Hematopoietic multipotent progenitor cell treated with erythropoietin and hydrocortisone succinate and interleukin-3 and kit ligand, for 8 days (in vitro differentiated cells): ENCODE measurements at regions not wholly inside any gene's neighbourhood (a gene's known extent, or its start where the extent isn't known, plus 50 kb on each side); places are given as distances from the start of the nearest gene placed in this dataset.
"Not testable (repeated sequence)": the region's sequence is repeated elsewhere in the genome, so short reads cannot be mapped to it uniquely, and the experiment has no call there.

Experiments used
- DNase-seq: peaks from one replicate; pipeline ENCODE4 v3.0.0-alpha.2; 2015

DNA sequence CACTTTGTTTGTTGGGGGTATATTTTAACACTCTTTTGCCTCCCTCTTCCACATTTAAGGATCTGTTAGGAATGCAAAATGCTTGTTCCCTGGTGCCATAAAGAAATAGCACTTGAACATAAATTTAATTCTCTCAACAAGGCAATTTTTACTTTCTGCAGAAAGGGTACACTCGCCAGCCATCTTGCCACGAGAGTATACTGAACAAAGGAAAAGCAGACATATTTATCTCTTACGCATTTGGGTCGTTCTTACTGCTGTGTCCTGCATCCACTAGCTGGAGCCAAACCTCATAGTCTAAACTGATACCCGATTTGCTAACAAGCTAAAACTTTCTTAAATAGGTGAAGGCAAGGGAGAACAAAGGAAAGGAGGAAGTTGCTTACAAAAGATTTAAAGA, 129.5 kb downstream of the B3GNT2 start:
- no peak for DNase-seq

DNA sequence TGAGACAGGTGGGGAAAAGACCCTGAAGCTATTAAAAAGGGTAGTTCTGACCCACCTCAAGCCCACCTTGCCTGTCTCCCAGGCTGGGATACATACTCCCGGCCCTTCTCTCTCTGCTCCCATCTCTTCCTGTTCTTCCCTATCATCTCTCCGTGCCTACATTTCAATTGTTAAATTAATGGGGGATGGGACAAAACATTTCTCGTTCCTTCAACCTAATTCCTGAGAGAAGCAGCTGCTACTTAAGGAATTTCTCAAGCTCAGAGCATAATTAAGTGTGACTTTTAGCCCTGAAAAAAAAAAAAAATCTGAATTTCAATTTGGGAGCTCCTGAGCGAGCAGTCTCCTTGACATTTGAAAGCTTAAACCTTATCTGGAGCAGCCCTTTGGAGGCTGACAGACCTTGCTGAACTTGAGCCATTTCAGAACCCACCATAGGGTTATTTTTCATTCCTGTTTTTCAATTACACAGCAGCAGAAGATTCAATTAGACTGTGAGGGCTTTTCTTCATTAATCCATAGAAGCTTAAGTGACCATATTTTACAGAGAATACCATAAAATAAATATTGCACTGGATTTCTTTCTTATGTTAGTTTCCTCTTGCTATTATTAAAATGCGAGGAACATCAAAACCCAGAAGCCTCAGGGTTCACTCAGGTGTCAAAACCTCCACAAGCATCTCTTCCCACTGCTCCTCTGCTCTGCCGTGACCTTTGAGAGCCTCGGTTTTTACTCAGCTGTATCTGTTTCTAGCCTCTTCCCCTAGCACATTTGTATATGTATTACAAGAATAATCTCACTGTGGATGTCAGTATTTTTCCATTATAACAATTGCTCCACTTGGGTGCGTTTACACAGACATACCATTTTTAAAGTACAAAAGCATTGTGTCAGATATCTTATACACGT, 125.7 kb downstream of the B3GNT2 start:
- no peak for DNase-seq

- DNase-seq: no peak
Observed at GRCh38 chr2:62320657-62321357, 124.9 kb downstream of the B3GNT2 start.

DNA sequence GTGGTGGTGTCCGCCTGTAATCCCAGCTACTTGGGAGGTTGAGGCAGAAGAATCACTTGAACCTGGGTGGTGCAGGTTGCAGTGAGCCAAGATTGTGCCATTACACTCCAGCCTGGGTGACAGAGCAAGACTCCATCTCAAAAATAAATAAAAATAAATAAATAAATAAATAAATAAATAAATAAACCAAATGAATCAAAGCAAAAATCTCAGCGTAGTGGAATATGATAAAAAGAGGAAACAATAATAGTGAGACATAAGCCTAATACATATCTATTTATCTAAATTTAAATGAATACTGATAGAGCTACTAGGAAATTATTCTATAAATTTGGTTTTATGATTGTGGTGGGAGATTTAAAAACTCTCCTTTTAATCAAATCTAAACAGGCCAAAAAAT, 124.2 kb downstream of the B3GNT2 start:
- not testable (repeated sequence) for DNase-seq

- no peak for DNase-seq
Observed at GRCh38 chr2:62319070-62319469, 123.2 kb downstream of the B3GNT2 start.

DNA sequence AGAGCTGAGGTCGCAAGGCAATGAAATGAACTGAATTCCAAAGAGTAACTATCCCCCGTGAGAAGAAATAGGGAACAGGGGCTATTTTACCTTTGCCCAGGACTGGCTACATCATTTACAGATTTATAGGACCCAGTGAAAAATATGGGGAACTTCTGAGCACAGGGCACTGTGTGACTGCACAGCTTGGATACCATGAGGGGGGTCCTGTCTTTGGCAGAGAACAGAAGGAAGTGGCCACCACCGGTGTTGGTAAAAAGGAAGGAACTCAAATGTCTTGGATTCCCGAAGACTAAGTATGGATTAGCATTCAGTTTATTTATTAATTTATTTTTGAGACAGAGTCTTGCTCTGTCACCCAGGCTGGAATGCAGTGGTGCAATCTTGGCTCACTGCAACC, 119.6 kb downstream of the B3GNT2 start:
- DNase-seq: no peak

GRCh38 chr2:62314291-62314690, 118.4 kb downstream of the B3GNT2 start:
- no peak for DNase-seq

- DNase-seq: peak; percentile 86
Observed at GRCh38 chr2:62313449-62314227, 117.7 kb downstream of the B3GNT2 start.

DNA sequence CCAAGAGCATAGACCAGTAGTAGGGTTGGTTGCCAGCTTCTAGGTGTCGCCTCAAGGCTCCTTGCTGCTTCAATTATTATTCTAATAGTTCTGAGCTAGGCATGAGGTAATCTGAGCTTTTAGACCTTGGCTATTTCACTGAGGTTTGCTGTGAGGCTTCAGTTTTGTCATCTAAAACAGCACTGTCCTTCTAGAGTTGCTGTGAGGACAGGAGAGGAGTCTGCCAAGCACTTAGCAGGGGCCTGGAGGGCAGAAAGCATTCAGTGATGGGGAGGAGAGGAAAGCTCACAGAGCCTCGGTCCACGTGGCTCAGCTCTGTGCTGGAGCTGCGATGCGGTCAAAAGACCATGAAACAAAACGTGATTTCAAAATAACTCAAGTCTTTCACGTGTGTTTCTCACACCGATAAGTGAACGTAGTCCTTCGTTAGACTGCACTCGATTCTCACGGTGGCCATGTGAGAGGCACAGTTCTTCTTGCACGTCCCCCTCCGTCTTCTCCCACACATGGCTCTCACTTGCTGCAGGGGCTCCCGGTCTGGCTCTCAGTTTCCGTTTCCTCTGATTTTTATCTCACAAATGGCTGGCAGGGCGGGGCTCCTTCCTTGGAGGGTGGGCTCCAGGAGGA, 113.7 kb downstream of the B3GNT2 start:
- DNase-seq: peak; percentile 38

DNA sequence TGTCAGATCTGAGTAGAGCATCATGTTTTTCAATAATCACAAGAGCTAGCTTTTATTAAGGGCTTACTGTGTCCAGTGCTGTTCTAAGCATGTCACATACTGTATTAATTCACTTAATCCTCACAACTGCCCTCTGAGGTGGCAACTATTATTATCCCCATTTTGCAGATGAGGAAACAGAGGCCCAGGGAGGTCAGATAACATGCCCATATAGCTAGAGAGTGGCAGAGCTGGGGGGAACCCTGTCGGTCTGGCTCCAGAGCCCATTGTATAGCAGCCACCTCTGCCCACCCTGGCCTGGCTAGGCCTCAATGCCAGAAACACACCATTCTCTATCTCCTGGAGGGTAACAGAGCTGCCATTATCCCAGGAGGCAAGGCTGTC, 113.2 kb downstream of the B3GNT2 start:
- DNase-seq: no peak

- DNase-seq: no peak
Observed at GRCh38 chr2:62307469-62308389, 111.8 kb downstream of the B3GNT2 start.

DNA sequence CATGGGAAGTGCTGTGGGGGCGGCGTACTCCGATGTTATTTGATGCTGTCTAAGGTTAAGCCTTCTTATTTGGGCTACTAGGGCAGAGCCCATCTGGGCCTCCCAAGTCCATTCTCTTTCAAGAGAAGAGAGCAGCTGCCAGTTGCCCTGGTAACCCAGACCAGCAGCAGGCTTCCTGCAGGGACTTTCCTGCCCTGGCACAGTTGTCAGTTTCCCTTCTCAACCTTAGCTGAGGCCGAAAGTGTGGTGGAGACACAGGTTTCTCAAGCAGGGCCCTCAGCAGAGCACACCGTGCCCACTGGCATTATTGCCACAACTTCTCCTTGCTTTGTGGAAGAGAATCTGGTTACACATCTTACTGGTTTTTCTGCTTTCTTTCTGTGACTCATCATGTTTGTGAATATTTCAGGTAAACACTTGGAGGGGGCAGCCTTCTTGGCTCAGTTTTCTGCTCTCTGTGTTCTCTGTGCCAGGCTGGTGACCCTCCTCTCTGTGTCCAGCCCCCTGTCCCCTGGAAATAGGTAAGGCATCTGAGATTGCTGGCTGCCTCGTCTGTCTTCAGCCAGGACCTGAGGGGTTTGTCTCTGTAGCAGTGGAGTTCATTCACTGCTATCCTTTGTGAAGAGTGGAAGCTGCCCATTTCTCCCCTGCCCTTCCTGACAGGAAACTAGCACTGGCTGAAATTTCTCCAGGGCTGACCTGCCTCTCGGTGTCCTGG, 111.0 kb downstream of the B3GNT2 start:
- no peak for DNase-seq

GRCh38 chr2:62305421-62306176, 109.7 kb downstream of the B3GNT2 start:
- peak; percentile 83 for DNase-seq

GRCh38 chr2:62304429-62305417, 108.8 kb downstream of the B3GNT2 start:
- DNase-seq: peak; percentile 95

- DNase-seq: peak; percentile 38
Observed at GRCh38 chr2:62303788-62304187, 107.9 kb downstream of the B3GNT2 start.

GRCh38 chr2:62302631-62303435, 106.9 kb downstream of the B3GNT2 start:
- no peak for DNase-seq

DNA sequence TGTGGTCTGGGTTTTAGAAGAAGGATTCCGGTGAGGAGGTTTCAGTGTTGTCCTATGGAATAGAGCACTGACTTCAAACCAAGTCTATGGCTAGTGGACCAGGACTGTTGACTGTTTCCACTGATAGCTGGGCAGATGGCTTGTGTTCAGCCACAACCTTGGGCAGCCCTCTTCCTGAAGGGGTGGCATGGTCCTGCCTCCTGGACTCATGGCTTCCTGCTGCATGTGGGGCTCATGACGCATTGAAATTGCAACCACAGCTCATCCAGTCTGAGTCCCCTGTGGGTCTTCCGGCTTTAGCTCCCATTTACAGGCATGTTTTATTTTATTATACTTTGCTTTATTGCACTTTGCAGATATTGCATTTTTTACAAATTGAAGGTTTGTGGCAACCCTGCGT, 105.0 kb downstream of the B3GNT2 start:
- DNase-seq: peak; percentile 81

- peak; percentile 86 for DNase-seq
Observed at GRCh38 chr2:62297624-62298010, 101.7 kb downstream of the B3GNT2 start.
